SK-N-SH (cell line): ENCODE measurements at regions not wholly inside any gene's neighbourhood (a gene's known extent, or its start where the extent isn't known, plus 50 kb on each side); places are given as distances from the start of the nearest gene placed in this dataset.

Source experiments
- CTCF ChIA-PET: fragments of 300-600, 350-600 bp; formaldehyde crosslinking; extraction: SDS; loops from one replicate; lab custom pipeline; 2021; lab: Yijun Ruan, JAX
- POLR2A ChIA-PET: fragments of 350-600 bp; sonication (Branson Sonifier 250); formaldehyde crosslinking; extraction: SDS; loops from one replicate; lab custom pipeline; 2020; ENCODE audit warnings: antibody characterized with exemption, inconsistent platforms; lab: Yijun Ruan, JAX
- DNase-seq: peaks from one replicate; pipeline ENCODE4 v3.0.0; 2012
- H2AFZ ChIP-seq: fragments of 200-600 bp; sonication (generic); 2 replicates; pipeline ENCODE4 v1.8.1; 2016; ENCODE audit warnings: antibody characterized with exemption, mild to moderate bottlenecking, low read depth
- H3F3A ChIP-seq: fragments of 200-600 bp; sonication (generic); replicated peaks from 2 replicates; pipeline ENCODE3; 2016; ENCODE audit warnings: antibody characterized with exemption, mild to moderate bottlenecking; ENCODE audit not compliant: insufficient read depth
- H3K27ac ChIP-seq, 2 experiments: fragments of 200-500 bp in 1 of 2; fragments of 200-600 bp in 1 of 2; sonication (Bioruptor generic) in 1 of 2; sonication (generic), shearing (Covaris generic) in 1 of 2; 2 replicates each; pipeline versions ENCODE4 v1.5.1 to v1.6.1; 2014 to 2016; ENCODE audit warnings: low read depth in 2 of 2, inconsistent platforms in 1 of 2, low read length in 1 of 2, mild to moderate bottlenecking in 1 of 2, mixed read lengths in 1 of 2
- H3K27me3 ChIP-seq: fragments of 200-600 bp; sonication (generic), shearing (Covaris generic); 2 replicates; pipeline ENCODE4 v1.6.1; 2016; ENCODE audit warnings: mixed run types; ENCODE audit not compliant: insufficient read depth
- H3K36me3 ChIP-seq, 2 experiments: fragments of 200-500 bp in 1 of 2; fragments of 200-600 bp in 1 of 2; sonication (Bioruptor generic) in 1 of 2; sonication (generic) in 1 of 2; replicated peaks in 1 of 2; 2 replicates each; pipeline versions ENCODE3 to v1.5.1; 2014 to 2016; ENCODE audit warnings: low read length in 1 of 2, mild to moderate bottlenecking in 1 of 2; ENCODE audit not compliant: insufficient read depth in 2 of 2, control insufficient read depth in 1 of 2
- H3K4me1 ChIP-seq, 2 experiments: fragments of 200-500 bp in 1 of 2; fragments of 200-600 bp in 1 of 2; sonication (Bioruptor generic) in 1 of 2; sonication (generic), shearing (Covaris generic) in 1 of 2; 2 replicates each; pipeline versions ENCODE4 v1.5.1 to v1.6.1; 2014 to 2016; ENCODE audit warnings: low read depth in 1 of 2, low read length in 1 of 2, mixed run types in 1 of 2; ENCODE audit not compliant: insufficient read depth in 2 of 2, control insufficient read depth in 1 of 2
- H3K4me2 ChIP-seq: fragments of 200-600 bp; sonication (generic), shearing (Covaris generic); 2 replicates; pipeline ENCODE4 v1.6.1; 2017; ENCODE audit warnings: mixed run types
- H3K4me3 ChIP-seq, 2 experiments: fragments of 200-500 bp in 1 of 2; fragments of 200-600 bp in 1 of 2; sonication (Bioruptor generic) in 1 of 2; sonication (generic), shearing (Covaris generic) in 1 of 2; 2 replicates each; pipeline versions ENCODE4 v1.5.1 to v1.8.1; 2014 to 2016; ENCODE audit warnings: low read depth in 2 of 2, inconsistent platforms in 1 of 2, low read length in 1 of 2, mild to moderate bottlenecking in 1 of 2, mixed read lengths in 1 of 2, moderate library complexity in 1 of 2
- H3K79me2 ChIP-seq: fragments of 200-600 bp; sonication (generic); 2 replicates; pipeline ENCODE4 v1.8.1; 2017; ENCODE audit warnings: mild to moderate bottlenecking; ENCODE audit not compliant: insufficient read depth
- H3K9ac ChIP-seq: fragments of 200-600 bp; sonication (generic); 2 replicates; pipeline ENCODE4 v1.6.1; 2017; ENCODE audit warnings: mixed run types
- H3K9me2 ChIP-seq: fragments of 200-600 bp; sonication (generic); 2 replicates; pipeline ENCODE4 v1.6.1; 2017; ENCODE audit warnings: mixed run types
- H3K9me3 ChIP-seq: fragments of 200-600 bp; sonication (generic); 2 replicates; pipeline ENCODE4 v1.6.1; 2017; ENCODE audit warnings: mixed run types, mild to moderate bottlenecking, moderate library complexity
- H4K20me1 ChIP-seq: fragments of 200-600 bp; sonication (generic); 2 replicates; pipeline ENCODE4 v1.6.1; 2017; ENCODE audit warnings: mild to moderate bottlenecking, mixed run types; ENCODE audit not compliant: insufficient read depth
- CTCF ChIP-seq: fragments of 200-600 bp; sonication (generic); IDR thresholded peaks from 2 replicates; pipeline ENCODE4 v1.6.1; 2017; ENCODE audit warnings: antibody characterized with exemption, mild to moderate bottlenecking, moderate library complexity
- ELF1 ChIP-seq: IDR thresholded peaks from 2 replicates; pipeline ENCODE4 v1.4.0; 2012
- FOSL2 ChIP-seq: IDR thresholded peaks from 2 replicates; pipeline ENCODE4 v1.4.0; 2012; ENCODE audit warnings: low read depth, mild to moderate bottlenecking, moderate library complexity, borderline replicate concordance
- FOXJ3 ChIP-seq: sonication (generic); formaldehyde crosslinking; IDR thresholded peaks from 2 replicates; pipeline ENCODE4 v1.5.1; 2020; ENCODE audit warnings: mild to moderate bottlenecking, missing genetic modification reagents
- FOXM1 ChIP-seq: IDR thresholded peaks from 2 replicates; pipeline ENCODE4 v1.4.0; 2012; ENCODE audit warnings: low read depth, mild to moderate bottlenecking
- GABPA ChIP-seq: IDR thresholded peaks from 2 replicates; pipeline ENCODE4 v1.4.0; 2012; ENCODE audit warnings: low read depth, mild to moderate bottlenecking
- GATA2 ChIP-seq: sonication (generic); formaldehyde crosslinking; IDR thresholded peaks from 2 replicates; pipeline ENCODE4 v1.5.0; 2020; ENCODE audit warnings: mild to moderate bottlenecking, missing genetic modification reagents
- IRF3 ChIP-seq: fragments of 150-350 bp; IDR thresholded peaks from 2 replicates; pipeline ENCODE4 v1.6.1; 2016; ENCODE audit warnings: mild to moderate bottlenecking, low read depth, low read length
- JUND ChIP-seq: IDR thresholded peaks from 2 replicates; pipeline ENCODE4 v1.4.0; 2012
- MXI1 ChIP-seq: IDR thresholded peaks from 2 replicates; pipeline ENCODE4 v1.6.1; 2012; ENCODE audit warnings: mild to moderate bottlenecking, low read depth, low read length, improper control_type of control experiment
- NFIC ChIP-seq: IDR thresholded peaks from 2 replicates; pipeline ENCODE4 v1.4.0; 2012; ENCODE audit warnings: borderline replicate concordance
- RCOR1 ChIP-seq: fragments of 150-350 bp; IDR thresholded peaks from 2 replicates; pipeline ENCODE4 v1.6.1; 2017; ENCODE audit warnings: antibody characterized with exemption, low read length
- REST ChIP-seq: IDR thresholded peaks from 2 replicates; pipeline ENCODE4 v1.6.1; 2012; ENCODE audit warnings: mild to moderate bottlenecking, low read depth, low read length, moderate library complexity
- RFX5 ChIP-seq: IDR thresholded peaks from 2 replicates; pipeline ENCODE4 v1.6.1; 2012; ENCODE audit warnings: mild to moderate bottlenecking, improper control_type of control experiment, low read length
- SIN3A ChIP-seq: IDR thresholded peaks from 2 replicates; pipeline ENCODE4 v1.6.1; 2012; ENCODE audit warnings: low read depth, mild to moderate bottlenecking, low read length, moderate library complexity, borderline replicate concordance
- SMC3 ChIP-seq: IDR thresholded peaks from 2 replicates; pipeline ENCODE4 v1.6.1; 2012; ENCODE audit warnings: low read depth, low read length, improper control_type of control experiment
- TCF12 ChIP-seq: IDR thresholded peaks from 2 replicates; pipeline ENCODE4 v1.4.0; 2012
- TEAD4 ChIP-seq: IDR thresholded peaks from 2 replicates; pipeline ENCODE4 v1.4.0; 2012; ENCODE audit warnings: mild to moderate bottlenecking, borderline replicate concordance; ENCODE audit not compliant: insufficient read depth
- YY1 ChIP-seq: IDR thresholded peaks from 2 replicates; pipeline ENCODE4 v1.4.0; 2012; ENCODE audit warnings: low read depth, mild to moderate bottlenecking
- WGBS: methylation state at CpG from one replicate; pipeline ENCODE4 v1.1.6; 2017; ENCODE audit warnings: low lambda C conversion rate; 5-methylcytosine and 5-hydroxymethylcytosine counted together
- TF ChIP-seq, protein P1 (sequence below): IDR thresholded peaks from 2 replicates; pipeline ENCODE4; 2012
- TF ChIP-seq, protein P2 (sequence below): IDR thresholded peaks from 2 replicates; pipeline ENCODE4 v1.4.0; 2012; ENCODE audit warnings: low read depth, borderline replicate concordance

GRCh38 chr14:23801766-23802165 lies 151.8 kb upstream of the DHRS4 start:
- no peaks in the 10 kb centered on the region for H3K9me2 ChIP-seq
- H3K27me3 ChIP-seq, result no peaks in the 10 kb centered on the region
- no peaks in the 10 kb centered on the region for H3F3A ChIP-seq
- no peaks in the 10 kb centered on the region for H3K9me3 ChIP-seq
- no peak overlapping the region for H3K4me3 ChIP-seq
- H3K36me3 ChIP-seq, result no peaks in the 10 kb centered on the region
- no peak overlapping the region for H3K9ac ChIP-seq
- no peak overlapping the region for H3K4me2 ChIP-seq
- CTCF ChIA-PET, result no interaction called here
- H4K20me1 ChIP-seq, result no peaks in the 10 kb centered on the region
- POLR2A ChIA-PET, result no interaction called here
- no peak overlapping the region for H2AFZ ChIP-seq
- H3K79me2 ChIP-seq, result no peaks in the 10 kb centered on the region
- no peak overlapping the region for H3K27ac ChIP-seq
- TF ChIP-seq FOXM1 (no peak), NFIC (no peak), GABPA (no peak), TCF12 (no peak), FOSL2 (no peak), YY1 (no peak), RCOR1 (no peak)
- H3K4me1 ChIP-seq, result no peaks in the 10 kb centered on the region
- no peak for DNase-seq
- WGBS, result 4% methylated on average over 2 of the region's 2 CpGs

DNA sequence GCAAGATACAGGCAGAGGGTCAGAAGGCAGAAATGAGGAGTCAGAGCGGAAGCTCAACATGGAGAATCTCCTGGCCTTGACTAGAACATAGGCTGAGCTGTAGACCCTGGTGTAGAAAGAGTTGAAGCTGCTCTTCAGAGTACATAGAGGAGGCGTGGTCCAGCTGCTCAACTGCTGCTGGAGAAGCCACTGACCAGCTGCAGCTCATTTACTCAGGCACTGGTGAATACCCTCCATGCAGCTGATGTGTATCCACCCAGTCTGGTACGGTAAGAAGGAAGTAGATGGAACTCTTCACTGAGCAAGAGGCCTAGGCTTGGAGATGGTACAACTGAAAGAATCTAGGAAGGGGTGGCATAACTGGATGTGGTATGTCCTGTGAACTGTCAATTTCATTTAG lies 148.8 kb upstream of the DHRS4 start:
- H4K20me1 ChIP-seq, result no peaks in the 10 kb centered on the region
- no peak overlapping the region for H3K4me2 ChIP-seq
- DNase-seq, result no peak
- ChIA-PET POLR2A (no interaction called here), CTCF (no interaction called here)
- WGBS, result 12% methylated on average over 3 of the region's 3 CpGs
- H3K36me3 ChIP-seq, result no peaks in the 10 kb centered on the region
- H3F3A ChIP-seq, result no peaks in the 10 kb centered on the region
- no peak overlapping the region for H3K4me3 ChIP-seq
- no peak overlapping the region for H3K27ac ChIP-seq
- H3K4me1 ChIP-seq, result no peaks in the 10 kb centered on the region
- H2AFZ ChIP-seq, result no peak overlapping the region
- H3K27me3 ChIP-seq, result no peaks in the 10 kb centered on the region
- H3K9me2 ChIP-seq, result no peaks in the 10 kb centered on the region
- H3K9me3 ChIP-seq, result no peaks in the 10 kb centered on the region
- H3K9ac ChIP-seq, result no peak overlapping the region
- no peaks in the 10 kb centered on the region for H3K79me2 ChIP-seq
- TF ChIP-seq, protein P1, sequence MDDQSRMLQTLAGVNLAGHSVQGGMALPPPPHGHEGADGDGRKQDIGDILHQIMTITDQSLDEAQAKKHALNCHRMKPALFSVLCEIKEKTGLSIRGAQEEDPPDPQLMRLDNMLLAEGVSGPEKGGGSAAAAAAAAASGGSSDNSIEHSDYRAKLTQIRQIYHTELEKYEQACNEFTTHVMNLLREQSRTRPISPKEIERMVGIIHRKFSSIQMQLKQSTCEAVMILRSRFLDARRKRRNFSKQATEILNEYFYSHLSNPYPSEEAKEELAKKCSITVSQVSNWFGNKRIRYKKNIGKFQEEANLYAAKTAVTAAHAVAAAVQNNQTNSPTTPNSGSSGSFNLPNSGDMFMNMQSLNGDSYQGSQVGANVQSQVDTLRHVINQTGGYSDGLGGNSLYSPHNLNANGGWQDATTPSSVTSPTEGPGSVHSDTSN, result no peak
- TF ChIP-seq GATA2 (CRISPR knock-in tag), result no peak
- no peak for TF ChIP-seq SMC3
- no peak for TF ChIP-seq REST
- no peak for TF ChIP-seq FOXJ3 (CRISPR knock-in tag)
- TF ChIP-seq RFX5, result no peak
- TF ChIP-seq JUND, result no peak
- TF ChIP-seq SIN3A, result no peak
- no peak for TF ChIP-seq FOSL2
- TF ChIP-seq, protein P2, sequence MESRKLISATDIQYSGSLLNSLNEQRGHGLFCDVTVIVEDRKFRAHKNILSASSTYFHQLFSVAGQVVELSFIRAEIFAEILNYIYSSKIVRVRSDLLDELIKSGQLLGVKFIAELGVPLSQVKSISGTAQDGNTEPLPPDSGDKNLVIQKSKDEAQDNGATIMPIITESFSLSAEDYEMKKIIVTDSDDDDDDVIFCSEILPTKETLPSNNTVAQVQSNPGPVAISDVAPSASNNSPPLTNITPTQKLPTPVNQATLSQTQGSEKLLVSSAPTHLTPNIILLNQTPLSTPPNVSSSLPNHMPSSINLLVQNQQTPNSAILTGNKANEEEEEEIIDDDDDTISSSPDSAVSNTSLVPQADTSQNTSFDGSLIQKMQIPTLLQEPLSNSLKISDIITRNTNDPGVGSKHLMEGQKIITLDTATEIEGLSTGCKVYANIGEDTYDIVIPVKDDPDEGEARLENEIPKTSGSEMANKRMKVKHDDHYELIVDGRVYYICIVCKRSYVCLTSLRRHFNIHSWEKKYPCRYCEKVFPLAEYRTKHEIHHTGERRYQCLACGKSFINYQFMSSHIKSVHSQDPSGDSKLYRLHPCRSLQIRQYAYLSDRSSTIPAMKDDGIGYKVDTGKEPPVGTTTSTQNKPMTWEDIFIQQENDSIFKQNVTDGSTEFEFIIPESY, result no peak
- no peak for TF ChIP-seq TEAD4
- no peak for TF ChIP-seq ELF1
- no peak for TF ChIP-seq CTCF
- no peak for TF ChIP-seq MXI1
- no peak for TF ChIP-seq IRF3
